HG03175 (cell line): ENCODE measurements at regions not wholly inside any gene's neighbourhood (a gene's known extent, or its start where the extent isn't known, plus 50 kb on each side); places are given as distances from the start of the nearest gene placed in this dataset.
"Not testable (repeated sequence)": the region's sequence is repeated elsewhere in the genome, so short reads cannot be mapped to it uniquely, and the experiment has no call there.

Experiments
- ATAC-seq: cut with Tn5 transposase; IDR thresholded peaks from one replicate; pipeline ENCODE4 v1.9.1; 2021; ENCODE audit warnings: mild to moderate bottlenecking, moderate library complexity; ENCODE audit not compliant: unreplicated experiment

DNA sequence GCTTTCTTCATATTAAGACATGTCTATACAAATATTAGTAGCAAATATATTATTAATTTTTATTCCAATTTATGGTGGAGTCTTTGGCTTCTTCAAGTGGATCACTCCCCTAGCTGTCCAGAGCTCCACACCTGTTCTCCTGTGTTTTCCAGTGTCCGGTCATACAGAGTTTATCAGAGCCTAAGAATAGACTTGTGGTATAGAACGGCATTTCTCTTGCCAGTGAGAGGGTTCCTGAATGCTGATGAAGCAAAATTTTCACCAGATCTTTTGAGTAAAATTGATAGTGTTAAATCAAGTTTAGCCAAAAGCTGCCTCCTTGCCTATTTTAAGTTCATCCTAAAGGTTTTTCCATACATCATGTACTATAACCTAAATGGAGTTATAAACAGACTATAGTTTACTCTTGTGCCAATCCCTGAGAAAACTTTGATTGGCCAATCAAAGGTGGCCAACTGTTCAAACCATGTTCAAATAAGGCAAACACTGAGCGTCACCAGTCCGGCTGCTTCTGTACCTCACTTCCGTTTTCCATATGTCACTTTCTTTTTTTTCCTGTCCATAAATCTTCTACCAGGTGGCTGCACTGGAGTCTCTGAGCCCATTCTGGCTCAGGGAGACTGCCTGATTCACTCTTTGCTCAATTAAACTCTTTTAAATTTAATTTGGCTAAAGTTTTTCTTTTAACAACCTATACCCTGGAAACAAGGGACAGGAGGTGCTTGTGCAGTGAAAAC, 422.7 kb upstream of the FRG2C start:
- ATAC-seq = not testable (repeated sequence)

DNA sequence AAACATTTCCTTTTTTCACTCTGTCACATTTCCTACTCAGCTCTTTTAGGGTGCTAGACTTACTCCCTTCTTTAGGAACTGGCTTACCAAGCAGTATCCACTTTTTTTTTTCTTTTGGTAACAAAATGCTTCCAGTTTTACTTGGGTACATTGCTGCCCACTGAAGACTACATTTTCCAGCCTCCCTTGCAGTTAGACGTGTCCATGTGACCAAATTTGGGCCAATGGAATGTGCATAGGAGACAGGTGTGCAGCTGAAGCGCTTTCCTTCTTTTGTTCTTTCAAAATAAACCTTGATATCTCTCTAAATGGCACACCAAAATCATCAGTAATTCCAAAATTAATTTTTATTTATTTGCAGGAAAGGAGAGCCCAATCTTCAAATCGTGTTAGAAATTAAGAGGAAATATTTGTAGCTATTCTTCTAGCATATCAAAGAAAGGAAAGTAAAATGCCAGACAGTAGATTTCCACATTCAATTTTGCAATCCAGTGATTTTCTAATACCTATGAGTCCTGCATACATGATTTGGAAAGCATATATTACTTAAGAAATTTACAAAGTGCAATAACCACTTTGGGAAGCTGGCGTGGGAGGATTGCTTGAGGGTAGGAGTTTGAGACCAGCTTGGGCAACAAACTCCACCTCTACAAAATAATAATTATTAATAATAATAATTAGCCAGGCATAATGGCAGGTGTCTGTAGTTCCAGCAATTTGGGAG, 422.0 kb upstream of the FRG2C start:
- ATAC-seq = no peak

DNA sequence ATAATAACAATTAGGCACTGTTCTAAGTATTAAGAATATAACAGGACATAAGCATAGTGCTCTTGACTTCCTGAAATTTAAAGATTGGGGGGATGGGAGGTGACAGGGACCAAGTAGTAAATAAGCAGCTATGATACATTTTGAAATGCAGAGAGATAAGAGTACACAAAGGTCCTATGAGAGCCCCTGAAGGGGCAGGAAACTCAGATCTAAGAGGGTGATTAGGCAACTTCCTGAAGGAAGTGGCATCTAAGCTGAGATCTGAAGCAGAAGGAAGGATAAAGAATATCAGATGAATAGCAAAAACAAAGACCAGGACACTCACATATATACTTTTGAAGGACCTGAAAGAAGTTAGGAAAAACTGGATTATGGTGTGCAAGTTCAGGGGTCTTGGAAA, 415.2 kb upstream of the FRG2C start:
- no peak for ATAC-seq

DNA sequence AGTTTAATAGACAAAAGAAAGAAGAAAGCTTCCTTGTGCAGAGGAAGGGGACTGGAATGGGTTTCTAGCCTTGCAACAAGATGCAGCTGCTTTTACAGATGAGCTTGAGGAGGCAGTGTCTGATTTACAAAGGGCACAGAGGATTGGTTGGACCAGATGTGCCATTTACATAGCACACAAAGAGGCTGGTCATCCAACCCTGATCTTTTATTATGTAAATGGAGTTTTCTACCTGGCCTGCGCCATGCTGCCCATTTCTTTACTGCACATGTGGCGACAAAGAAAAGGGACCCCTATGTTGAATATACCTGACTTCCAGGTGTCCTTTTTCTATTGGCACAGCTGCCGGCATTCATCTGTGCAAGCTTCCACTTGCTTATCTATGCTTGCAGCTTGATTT, 409.4 kb upstream of the FRG2C start:
- no peak for ATAC-seq

DNA sequence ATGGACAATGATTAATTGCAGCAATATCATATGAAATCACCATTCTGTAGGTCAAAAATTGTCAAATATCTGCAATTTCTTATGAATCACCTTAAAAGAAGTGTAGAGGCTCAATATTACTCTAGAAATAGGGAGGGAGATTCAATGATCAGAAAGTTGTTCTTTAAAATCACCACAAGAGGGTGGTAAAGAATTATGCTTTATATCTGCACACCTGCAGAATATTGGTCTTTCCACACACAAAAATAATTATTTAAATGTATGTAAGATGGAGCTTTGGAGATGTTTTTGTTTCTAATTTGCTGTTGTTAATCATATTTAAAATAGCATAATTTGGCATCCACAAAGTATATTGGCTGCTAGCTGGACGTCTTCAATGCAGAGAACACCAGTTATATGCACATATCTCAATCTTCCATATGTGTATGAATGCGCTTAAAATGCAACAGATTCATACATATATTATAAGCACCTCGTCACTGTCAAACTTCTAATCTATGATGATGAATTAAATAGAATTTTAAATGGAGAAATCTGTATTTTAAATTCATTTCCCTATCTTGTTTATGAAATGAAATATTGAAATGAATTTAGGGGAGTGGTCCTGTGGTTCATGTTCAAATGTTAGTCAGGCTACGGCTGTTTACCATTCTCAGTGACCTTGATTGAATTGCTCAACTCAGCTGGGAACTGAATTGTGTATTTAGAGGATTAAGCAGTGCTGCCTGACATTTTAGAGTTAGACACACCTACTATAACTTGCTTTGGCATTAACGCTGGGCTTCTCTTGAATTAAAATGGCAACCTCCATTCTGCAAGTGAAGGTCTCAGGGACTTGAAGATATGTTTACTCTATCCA, 405.1 kb upstream of the FRG2C start:
- peak; percentile 67 for ATAC-seq

DNA sequence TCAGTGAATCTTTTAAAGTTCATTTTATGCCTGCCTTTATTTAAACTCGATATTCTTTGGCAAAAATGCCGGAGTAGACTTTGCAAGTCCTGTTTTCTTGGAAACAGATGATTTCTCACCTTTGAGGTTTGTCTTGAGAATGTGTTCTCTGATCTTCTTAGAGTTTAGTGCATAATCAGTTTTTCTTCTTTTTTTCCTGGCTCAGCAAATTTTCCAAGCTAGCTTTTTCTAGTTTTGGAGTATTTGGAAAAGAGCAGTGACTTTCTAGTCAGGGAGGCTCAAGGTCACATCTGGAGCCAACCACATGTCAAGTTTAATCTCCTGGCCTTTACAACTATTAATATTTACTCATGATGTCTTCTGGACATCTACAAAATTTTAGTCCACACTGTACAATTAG, 403.2 kb upstream of the FRG2C start:
- ATAC-seq = not testable (repeated sequence)

DNA sequence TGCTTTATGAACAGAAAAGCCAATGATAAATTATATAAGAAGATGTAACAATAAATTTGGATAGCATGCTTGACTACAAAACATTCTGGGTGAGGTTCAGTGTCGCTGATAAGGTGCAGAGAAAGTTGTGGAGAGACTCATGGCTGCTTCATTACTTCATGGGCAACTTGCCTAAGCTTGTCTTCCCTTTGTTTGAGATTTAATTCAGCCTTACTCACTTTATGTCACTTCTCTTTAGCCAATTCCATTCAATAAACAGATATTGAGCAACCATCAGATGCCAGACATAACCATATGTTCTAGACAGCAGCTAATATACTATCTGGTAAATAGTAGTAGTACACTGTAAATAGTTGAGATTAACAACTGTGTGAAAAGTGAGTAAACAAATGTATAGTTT, 401.5 kb upstream of the FRG2C start:
- no peak for ATAC-seq

DNA sequence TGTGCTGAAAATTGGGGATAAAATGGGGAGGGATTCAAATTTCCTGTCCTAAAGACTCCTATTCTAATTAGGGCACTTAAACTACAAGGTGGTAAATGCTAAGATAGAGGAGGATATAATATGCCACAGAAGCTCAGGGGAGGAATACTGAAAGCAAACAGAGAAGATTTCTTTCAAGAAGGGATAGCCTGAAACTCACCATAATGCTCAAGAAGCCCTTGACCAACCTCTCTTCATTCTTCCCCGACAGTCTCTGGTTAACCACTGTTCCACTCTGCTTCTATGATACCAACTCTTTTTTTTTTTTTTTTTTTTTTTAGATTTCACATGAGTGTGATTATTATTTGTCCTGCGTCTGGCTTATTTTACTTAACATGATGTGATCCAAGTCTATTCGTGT, 398.2 kb upstream of the FRG2C start:
- no peak for ATAC-seq

DNA sequence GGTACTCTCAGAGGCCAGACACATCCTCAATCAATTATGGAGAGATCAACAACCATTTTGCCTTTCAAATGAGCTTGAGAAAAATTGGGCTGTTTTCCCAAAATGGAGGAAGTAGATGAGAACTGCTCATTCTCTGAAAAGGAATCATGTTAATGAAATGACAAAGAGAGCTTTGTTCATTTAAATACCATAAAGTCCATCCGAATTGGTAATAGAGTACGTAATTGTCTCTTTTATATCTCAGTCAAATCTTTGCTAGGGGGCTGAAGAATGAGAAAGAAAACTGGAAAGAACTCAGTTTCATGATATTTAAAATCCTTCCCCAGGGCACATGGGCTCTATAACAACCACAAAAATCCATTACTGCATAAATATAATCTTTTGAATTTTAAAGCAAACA, 395.6 kb upstream of the FRG2C start:
- ATAC-seq = not testable (repeated sequence)

DNA sequence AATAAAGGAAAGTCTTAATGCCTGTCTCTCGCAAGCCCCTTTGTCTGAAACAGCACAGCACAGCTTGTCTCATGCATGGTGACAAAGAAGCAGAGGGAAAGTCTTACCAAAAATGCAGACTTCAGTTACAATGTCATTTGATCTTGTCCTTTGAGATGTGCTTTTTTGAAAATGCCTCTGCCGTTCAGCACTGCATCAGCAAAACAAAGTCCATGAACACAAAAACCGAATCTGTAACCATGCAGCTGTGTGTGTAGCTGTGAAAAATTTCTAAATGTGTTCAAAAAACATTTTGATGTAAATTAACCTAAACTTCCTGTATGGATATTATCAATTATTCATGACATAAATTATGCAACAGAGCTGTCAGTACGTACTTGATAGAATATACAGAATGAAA, 391.9 kb upstream of the FRG2C start:
- not testable (repeated sequence) for ATAC-seq

DNA sequence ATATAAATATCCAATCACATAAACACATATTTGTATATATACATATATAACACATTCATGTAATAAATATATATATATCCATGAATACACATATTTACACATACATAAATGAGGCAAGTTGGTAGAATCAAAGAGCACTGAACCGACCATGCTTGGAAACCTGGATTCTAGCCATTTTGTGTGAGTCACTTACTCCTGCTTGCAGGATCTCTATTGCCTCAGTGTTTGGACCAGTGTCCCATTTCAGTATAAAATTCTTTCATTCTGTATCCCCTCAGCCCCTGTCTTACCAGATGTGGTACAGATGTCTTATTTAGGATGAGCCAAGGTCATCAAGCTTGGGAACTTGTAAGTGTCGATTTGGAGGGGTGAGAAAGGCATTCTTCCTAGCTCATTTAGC, 391.4 kb upstream of the FRG2C start:
- no peak for ATAC-seq

DNA sequence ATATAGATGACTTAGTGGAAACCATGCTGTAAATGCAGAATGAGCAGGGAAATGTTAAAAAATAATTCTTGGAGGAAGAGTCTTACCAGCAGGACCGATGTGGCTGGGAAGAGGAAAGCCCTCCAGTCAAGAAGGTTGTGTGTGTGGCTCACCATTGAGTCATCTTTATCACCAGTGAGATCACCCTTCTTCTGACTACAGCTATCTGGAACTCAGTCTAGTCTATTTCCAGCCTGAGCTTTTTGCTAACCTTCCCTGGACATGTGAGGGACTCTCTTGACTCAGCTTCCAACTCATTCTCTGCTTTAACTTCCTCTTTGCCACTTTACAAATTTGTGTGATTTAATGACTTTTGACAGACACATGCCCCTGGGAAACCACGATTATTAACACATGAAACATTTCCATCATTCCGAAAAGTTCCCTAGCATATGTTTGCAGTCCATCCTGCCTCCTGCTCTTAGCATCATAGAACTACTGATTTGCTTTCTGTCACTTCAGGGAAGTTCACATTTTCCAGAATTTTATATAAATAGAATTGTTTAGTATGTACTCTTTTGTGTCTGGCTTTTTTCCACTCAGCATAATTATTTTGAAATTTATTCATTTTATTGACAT, 378.5 kb upstream of the FRG2C start:
- ATAC-seq = not testable (repeated sequence)

DNA sequence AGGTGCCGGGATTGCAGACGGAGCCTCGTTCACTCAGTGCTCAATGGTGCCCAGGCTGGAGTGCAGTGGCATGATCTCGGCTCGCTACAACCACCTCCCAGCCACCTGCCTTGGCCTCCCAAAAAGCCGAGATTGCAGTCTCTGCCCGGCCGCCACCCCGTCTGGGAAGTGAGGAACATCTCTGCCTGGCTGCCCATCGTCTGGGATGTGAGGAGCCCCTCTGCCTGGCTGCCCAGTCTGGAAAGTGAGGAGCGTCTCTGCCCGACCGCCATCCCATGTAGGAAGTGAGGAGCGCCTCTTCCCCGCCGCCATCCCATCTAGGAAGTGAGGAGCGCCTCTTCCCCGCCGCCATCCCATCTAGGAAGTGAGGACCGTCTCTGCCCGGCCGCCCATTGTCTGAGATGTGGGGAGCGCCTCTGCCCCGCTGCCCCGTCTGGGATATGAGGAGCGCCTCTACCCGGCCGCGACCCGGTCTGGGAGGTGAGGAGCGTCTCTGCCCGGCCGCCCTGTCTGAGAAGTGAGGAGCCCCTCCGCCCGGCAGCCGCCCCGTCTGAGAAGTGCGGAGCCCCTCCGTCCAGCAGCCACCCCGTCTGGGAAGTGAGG, 375.1 kb upstream of the FRG2C start:
- ATAC-seq = not testable (repeated sequence)

DNA sequence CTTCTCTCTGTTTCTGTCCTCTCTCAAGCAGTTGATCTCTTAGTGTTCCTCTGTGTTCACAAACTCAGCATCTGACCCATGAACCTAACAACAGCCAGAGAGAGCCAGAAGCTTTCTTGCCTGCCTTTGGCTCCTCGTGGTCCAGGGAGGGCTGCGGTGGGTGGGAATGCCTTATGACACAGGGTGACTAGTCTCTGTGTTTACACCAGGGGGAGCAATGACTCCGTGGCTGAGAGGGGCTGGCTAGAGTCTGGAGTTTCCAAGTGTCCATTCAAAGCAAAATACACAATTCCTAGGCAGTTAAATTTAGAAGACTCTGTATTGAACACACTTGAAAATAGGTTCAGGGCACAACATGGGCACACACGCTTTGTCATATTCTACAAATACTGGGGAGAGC, 370.0 kb upstream of the FRG2C start:
- ATAC-seq = no peak

DNA sequence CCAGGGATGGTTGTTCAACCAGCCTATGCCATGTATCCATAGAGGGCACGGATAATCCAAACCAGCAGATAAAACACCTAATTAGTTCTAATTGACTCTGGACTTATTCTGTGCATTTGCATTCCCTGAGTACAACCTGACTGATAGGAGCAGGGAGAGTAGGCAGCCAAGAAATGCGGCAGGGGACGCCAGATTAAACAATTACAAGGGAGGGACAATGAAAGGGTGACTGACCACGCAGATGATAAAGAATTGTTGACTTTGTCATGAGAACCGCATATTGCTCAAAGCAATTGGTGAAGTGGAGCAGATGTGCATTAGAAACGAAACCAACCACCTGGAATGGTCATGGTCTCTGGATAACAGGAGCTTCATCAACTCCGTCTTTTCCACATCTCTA, 369.1 kb upstream of the FRG2C start:
- no peak for ATAC-seq

DNA sequence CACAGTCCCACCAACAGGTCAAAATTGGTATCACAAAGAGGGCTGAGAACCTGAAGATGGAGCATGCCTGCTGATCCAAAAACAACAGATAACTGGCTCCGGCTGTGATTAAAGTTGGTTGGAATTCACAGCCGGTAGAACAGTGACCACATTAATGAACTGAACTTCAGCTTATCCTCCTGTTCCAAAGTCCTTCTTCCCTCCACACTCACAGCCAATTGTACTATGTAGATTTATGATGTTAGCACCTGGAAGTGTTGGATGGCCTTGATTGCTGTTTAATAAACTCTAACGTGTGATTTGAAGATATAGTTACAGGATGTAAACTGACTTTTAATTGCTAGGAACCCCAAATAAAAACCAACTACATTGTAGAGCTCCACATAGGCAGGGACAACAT, 367.3 kb upstream of the FRG2C start:
- ATAC-seq = no peak

DNA sequence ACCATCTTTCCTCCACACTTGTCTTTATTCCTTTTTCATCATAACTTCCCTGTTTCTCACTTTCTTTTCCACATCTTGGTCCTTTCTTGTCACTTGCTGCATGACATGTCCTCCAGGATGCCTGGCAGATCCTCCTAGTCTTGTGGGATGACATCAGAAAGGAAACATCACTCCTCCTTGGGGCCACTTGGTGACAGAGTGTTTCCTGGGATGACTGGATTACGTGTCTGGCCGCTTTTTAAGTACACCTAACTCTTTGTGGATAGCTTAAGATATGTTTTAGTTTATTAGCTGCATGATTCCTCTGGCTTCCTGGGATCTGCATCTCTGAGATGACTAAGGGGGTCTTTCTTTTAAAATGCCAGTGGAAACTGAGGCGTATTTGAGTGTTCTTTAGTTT, 363.5 kb upstream of the FRG2C start:
- ATAC-seq = no peak

DNA sequence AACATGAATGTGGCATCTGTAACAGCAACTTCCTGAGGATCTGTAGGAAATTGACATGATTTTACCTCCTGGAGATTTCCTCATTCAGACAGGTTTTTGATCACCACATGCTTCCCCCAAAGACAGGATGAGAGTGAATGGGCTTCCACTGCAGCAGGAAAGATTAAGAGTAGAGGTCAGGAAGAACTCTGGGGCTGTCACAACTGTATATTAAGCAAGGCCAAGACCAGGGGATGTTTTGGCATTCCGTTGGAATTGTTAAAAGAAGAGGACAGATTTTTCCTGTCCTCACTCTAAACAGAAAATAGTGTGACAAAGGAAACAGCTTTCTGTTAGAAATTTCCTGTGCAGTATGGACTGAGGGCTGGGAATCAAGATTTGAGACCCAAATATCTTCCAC, 363.1 kb upstream of the FRG2C start:
- ATAC-seq = not testable (repeated sequence)

DNA sequence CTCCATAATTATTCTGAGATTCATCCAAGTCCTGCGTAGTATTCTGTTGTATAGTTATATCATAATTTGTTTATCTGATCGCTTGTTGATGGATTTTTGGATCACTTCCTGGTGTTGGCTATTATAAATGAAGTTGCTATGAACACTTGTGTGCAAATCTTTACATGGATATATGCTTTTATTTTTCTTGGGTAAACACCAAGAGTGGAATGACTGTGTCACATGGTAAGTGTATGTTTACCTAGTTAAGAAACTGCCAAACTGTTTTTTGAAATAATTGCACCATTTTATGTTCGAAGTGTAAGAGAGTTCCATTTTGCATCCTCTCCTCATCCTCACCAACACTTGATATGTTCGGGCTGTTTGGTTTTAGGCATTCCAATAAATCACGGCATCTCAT, 360.4 kb upstream of the FRG2C start:
- no peak for ATAC-seq

DNA sequence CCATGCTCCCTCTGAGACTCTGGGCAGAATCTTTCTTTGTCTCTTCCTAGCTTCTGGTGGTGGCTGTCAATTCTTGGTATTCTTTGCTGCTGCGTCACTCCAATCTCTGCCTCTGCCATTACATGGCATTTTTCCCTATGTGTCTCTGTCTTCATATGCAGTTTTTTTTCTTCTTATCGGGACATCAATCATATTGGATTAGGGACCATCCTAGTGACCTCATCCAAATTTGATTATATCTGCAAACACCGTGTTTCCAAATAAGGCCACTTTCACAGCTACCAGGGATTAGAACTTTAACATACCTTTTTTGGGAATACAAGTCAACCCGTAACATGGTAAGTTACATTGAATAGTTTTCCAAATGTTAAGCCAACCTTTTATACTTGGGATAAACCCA, 358.2 kb upstream of the FRG2C start:
- ATAC-seq = no peak

DNA sequence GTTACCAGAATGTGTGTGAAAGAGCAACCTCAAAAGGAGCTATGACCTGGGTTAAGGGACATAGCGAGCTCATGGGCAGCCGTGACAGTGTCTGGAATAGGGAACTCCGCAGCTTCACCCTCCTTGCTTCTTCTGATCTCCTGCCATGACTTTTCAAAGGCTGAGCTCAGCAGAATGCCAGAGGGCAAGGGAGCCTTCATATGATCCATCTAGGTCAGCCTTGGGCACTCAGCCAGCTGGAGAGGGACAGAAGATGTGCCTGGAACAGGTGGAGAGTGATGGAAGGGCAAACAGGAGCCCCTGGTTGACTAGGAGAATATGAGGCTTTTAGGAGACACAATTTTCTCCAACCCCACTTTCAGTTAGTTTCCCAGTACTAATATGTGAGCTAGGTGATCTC, 352.8 kb upstream of the FRG2C start:
- ATAC-seq = not testable (repeated sequence)
